HL-60 (cell line): ENCODE measurements at regions not wholly inside any gene's neighbourhood (a gene's known extent, or its start where the extent isn't known, plus 50 kb on each side); places are given as distances from the start of the nearest gene placed in this dataset.

Source experiments
- DNase-seq, 2 experiments: peaks; one replicate each; pipeline ENCODE4 v3.0.0-alpha.2; 2010 to 2020; ENCODE audit warnings: low read depth in 1 of 2, low spot score in 1 of 2
- H3K27ac ChIP-seq: fragments of 250-450 bp; sonication (Bioruptor Pico); replicated peaks from 2 replicates; pipeline ENCODE4 v1.5.1; 2020; ENCODE audit warnings: mild to moderate bottlenecking, moderate library complexity
- H3K27me3 ChIP-seq: fragments of 250-450 bp; sonication (Bioruptor Pico); 2 replicates; pipeline ENCODE4 v1.5.1; 2021; ENCODE audit warnings: mild to moderate bottlenecking, moderate library complexity; ENCODE audit not compliant: insufficient read depth, poor library complexity, severe bottlenecking
- H3K4me3 ChIP-seq: replicated peaks from 2 replicates; pipeline ENCODE4 v1.5.1; 2011; ENCODE audit warnings: mild to moderate bottlenecking, control low read depth, low read length; ENCODE audit not compliant: insufficient read depth
- GABPA ChIP-seq: IDR thresholded peaks from 2 replicates; pipeline ENCODE4 v1.6.1; 2012; ENCODE audit warnings: low read depth
- POLR2AphosphoS5 ChIP-seq: IDR thresholded peaks from 2 replicates; pipeline ENCODE4 v1.6.1; 2012; ENCODE audit warnings: low read depth
- SPI1 ChIP-seq: IDR thresholded peaks from 2 replicates; pipeline ENCODE4 v1.6.1; 2012; ENCODE audit warnings: low read depth, mild to moderate bottlenecking, borderline replicate concordance
- TF ChIP-seq, protein P1 (sequence below): IDR thresholded peaks from 2 replicates; pipeline ENCODE4 v1.6.1; 2012; ENCODE audit warnings: low read depth; ENCODE audit not compliant: insufficient replicate concordance
- TF ChIP-seq, protein P2 (sequence below): IDR thresholded peaks from one replicate; pipeline ENCODE4 v1.5.1; 2011; ENCODE audit warnings: low read length, control low read depth, inconsistent platforms; ENCODE audit not compliant: insufficient read depth

DNA sequence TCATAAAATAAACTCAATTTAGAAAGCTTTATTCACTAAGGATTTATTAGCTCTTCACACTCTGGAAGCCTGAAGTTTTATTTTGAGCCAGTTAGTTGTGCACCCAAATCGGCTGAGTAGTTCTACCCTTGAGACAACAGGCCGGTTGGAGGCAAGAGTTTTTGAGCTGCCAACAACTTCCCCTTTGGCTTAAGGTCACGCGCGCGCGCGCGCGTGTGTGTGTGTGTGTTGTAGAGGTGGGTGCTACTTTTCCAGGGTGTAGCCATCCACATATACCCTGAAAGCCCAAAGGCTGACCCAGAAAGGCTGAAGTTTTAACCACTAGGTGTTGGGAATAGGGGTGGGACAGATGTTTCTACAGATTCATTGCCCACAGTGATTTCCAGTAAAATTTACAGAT, 150.2 kb upstream of the LHCGR start:
- H3K27ac ChIP-seq, result no peak overlapping the region
- no peak overlapping the region for H3K4me3 ChIP-seq
- no peaks in the 10 kb centered on the region for H3K27me3 ChIP-seq
- DNase-seq, result no peak
- TF ChIP-seq, protein P1, sequence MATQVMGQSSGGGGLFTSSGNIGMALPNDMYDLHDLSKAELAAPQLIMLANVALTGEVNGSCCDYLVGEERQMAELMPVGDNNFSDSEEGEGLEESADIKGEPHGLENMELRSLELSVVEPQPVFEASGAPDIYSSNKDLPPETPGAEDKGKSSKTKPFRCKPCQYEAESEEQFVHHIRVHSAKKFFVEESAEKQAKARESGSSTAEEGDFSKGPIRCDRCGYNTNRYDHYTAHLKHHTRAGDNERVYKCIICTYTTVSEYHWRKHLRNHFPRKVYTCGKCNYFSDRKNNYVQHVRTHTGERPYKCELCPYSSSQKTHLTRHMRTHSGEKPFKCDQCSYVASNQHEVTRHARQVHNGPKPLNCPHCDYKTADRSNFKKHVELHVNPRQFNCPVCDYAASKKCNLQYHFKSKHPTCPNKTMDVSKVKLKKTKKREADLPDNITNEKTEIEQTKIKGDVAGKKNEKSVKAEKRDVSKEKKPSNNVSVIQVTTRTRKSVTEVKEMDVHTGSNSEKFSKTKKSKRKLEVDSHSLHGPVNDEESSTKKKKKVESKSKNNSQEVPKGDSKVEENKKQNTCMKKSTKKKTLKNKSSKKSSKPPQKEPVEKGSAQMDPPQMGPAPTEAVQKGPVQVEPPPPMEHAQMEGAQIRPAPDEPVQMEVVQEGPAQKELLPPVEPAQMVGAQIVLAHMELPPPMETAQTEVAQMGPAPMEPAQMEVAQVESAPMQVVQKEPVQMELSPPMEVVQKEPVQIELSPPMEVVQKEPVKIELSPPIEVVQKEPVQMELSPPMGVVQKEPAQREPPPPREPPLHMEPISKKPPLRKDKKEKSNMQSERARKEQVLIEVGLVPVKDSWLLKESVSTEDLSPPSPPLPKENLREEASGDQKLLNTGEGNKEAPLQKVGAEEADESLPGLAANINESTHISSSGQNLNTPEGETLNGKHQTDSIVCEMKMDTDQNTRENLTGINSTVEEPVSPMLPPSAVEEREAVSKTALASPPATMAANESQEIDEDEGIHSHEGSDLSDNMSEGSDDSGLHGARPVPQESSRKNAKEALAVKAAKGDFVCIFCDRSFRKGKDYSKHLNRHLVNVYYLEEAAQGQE, result no peak
- TF ChIP-seq GABPA (no peak), SPI1 (no peak), POLR2AphosphoS5 (no peak)
- TF ChIP-seq, protein P2, sequence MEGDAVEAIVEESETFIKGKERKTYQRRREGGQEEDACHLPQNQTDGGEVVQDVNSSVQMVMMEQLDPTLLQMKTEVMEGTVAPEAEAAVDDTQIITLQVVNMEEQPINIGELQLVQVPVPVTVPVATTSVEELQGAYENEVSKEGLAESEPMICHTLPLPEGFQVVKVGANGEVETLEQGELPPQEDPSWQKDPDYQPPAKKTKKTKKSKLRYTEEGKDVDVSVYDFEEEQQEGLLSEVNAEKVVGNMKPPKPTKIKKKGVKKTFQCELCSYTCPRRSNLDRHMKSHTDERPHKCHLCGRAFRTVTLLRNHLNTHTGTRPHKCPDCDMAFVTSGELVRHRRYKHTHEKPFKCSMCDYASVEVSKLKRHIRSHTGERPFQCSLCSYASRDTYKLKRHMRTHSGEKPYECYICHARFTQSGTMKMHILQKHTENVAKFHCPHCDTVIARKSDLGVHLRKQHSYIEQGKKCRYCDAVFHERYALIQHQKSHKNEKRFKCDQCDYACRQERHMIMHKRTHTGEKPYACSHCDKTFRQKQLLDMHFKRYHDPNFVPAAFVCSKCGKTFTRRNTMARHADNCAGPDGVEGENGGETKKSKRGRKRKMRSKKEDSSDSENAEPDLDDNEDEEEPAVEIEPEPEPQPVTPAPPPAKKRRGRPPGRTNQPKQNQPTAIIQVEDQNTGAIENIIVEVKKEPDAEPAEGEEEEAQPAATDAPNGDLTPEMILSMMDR, result no peak

DNA sequence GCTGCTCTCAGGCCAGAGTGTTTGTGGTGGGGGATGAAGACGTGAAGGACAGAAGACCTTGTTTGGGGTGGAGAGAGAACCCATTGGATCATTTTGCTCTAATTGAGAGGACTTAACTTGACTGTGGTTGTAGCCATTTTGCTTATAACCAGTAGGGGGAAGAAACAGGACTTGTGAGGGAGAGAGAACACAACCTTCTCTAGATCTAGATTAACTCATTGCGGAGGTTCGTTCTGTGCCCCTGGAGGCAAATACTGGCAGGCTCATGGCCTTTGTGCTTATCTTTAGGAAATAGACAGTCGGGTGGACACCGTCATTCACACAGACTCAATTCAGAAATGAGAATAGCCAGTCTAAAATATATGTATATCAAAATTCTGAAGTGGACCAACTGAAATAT, 147.0 kb upstream of the LHCGR start:
- Histone ChIP-seq H3K4me3 (no peak overlapping the region), H3K27ac (no peak overlapping the region), H3K27me3 (no peaks in the 10 kb centered on the region)
- DNase-seq, result no peak
- TF ChIP-seq, protein P1, result no peak
- TF ChIP-seq GABPA (no peak), POLR2AphosphoS5 (no peak)

DNA sequence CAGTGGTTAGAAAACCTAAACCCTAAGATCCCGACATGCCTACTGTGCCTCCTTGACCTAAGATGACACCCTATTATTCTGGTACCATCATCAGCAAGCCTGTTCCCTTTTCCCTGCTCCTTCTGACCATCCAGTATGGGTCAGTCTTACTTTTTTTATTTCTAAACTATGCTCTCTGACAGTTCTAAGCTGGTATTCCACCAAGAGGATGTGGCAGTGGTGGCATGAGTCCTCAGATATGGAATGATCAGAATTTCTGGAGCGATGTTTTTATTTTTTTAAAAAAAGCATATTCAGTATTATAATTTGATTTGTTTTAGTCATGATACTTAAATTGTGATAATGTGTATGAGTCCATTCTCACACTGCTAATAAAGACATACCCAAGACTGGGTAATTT, 145.9 kb upstream of the LHCGR start:
- H3K27me3 ChIP-seq, result no peaks in the 10 kb centered on the region
- TF ChIP-seq, protein P2, result no peak
- TF ChIP-seq SPI1 (no peak), GABPA (no peak), POLR2AphosphoS5 (no peak)
- TF ChIP-seq, protein P1, result no peak
- no peak overlapping the region for H3K27ac ChIP-seq
- no peak overlapping the region for H3K4me3 ChIP-seq
- no peak for DNase-seq

DNA sequence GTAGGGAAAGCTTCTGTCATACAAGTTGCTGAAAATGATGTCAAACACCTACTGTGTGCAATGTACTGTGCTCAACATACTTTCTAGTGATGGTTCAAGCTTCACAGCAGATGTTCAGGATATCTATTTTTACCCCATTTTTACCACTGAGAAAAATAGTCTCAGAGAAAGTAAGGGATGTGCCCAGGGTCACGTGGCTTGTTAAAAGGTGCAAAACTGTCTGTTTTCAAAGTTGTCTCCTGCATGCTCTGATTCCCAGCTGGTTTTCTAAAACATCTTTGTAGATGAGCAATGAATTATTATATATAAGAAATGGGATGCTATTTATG, 145.5 kb upstream of the LHCGR start:
- no peak overlapping the region for H3K27ac ChIP-seq
- no peak overlapping the region for H3K4me3 ChIP-seq
- no peak for DNase-seq
- TF ChIP-seq, protein P1, result no peak
- no peaks in the 10 kb centered on the region for H3K27me3 ChIP-seq
